ENCODE measurements at regions not wholly inside any gene's neighbourhood (a gene's known extent, or its start where the extent isn't known, plus 50 kb on each side); places are given as distances from the start of the nearest gene placed in this dataset.

- H3K9ac ChIP-seq = no peak overlapping the region
These were observed 1211.5 kb downstream of the PCDH17 start for GRCh38 chr13:58843071-58843470.

GRCh38 chr13:58843567-58843966 is 1212.0 kb downstream of the PCDH17 start:
- Histone ChIP-seq H2AFZ (no peak overlapping the region), H3K9ac (no peak overlapping the region), H3K4me3 (ENCODE audit: low read depth, low read length) (no peak overlapping the region), H3K27me3 (ENCODE audit: control insufficient read depth, insufficient read depth, low read length) (no peaks in the 10 kb centered on the region), H3K4me2 (ENCODE audit: low read length) (no peak overlapping the region), H3K9me3 (ENCODE audit: control insufficient read depth, low read length) (no peaks in the 10 kb centered on the region), H3K79me2 (no peaks in the 10 kb centered on the region), H3K4me1 (no peaks in the 10 kb centered on the region), H3K27ac (no peak overlapping the region), H3K36me3 (ENCODE audit: control insufficient read depth, insufficient read depth, low read length) (no peaks in the 10 kb centered on the region)
- TF ChIP-seq CTCF (IDR thresholded peaks at IDR 0.05) = no peak

More at GRCh38 chr13:58843071-58843470, 1211.5 kb downstream of the PCDH17 start:
- no peaks in the 10 kb centered on the region for H3K36me3 ChIP-seq (ENCODE audit: control insufficient read depth, insufficient read depth, low read length)
- TF ChIP-seq CTCF (IDR thresholded peaks at IDR 0.05) = no peak
- H3K9me3 ChIP-seq (ENCODE audit: control insufficient read depth, low read length) = no peaks in the 10 kb centered on the region
- H3K4me3 ChIP-seq (ENCODE audit: low read depth, low read length) = no peak overlapping the region
- no peak overlapping the region for H3K27ac ChIP-seq
- H2AFZ ChIP-seq = no peak overlapping the region
- no peaks in the 10 kb centered on the region for H3K79me2 ChIP-seq
- H3K4me1 ChIP-seq = no peaks in the 10 kb centered on the region
- no peak overlapping the region for H3K4me2 ChIP-seq (ENCODE audit: low read length)
- H3K27me3 ChIP-seq (ENCODE audit: control insufficient read depth, insufficient read depth, low read length) = no peaks in the 10 kb centered on the region

- H3K9me3 ChIP-seq (ENCODE audit: control insufficient read depth, low read length) = no peaks in the 10 kb centered on the region
- no peak overlapping the region for H2AFZ ChIP-seq
- no peaks in the 10 kb centered on the region for H3K36me3 ChIP-seq (ENCODE audit: control insufficient read depth, insufficient read depth, low read length)
- H3K27ac ChIP-seq = no peak overlapping the region
- H3K4me3 ChIP-seq (ENCODE audit: low read depth, low read length) = no peak overlapping the region
- no peaks in the 10 kb centered on the region for H3K27me3 ChIP-seq (ENCODE audit: control insufficient read depth, insufficient read depth, low read length)
- H3K4me2 ChIP-seq (ENCODE audit: low read length) = no peak overlapping the region
- no peaks in the 10 kb centered on the region for H3K79me2 ChIP-seq
- no peak overlapping the region for H3K9ac ChIP-seq
- TF ChIP-seq CTCF (IDR thresholded peaks at IDR 0.05) = no peak
- H3K4me1 ChIP-seq = no peaks in the 10 kb centered on the region
These were observed 1218.6 kb downstream of the PCDH17 start for GRCh38 chr13:58850161-58850560.

GRCh38 chr13:58852076-58852475 is 1220.5 kb downstream of the PCDH17 start:
- TF ChIP-seq CTCF (IDR thresholded peaks at IDR 0.05) = no peak
- Histone ChIP-seq H3K4me2 (ENCODE audit: low read length) (no peak overlapping the region), H3K36me3 (ENCODE audit: control insufficient read depth, insufficient read depth, low read length) (no peaks in the 10 kb centered on the region), H3K27me3 (ENCODE audit: control insufficient read depth, insufficient read depth, low read length) (no peaks in the 10 kb centered on the region), H2AFZ (no peak overlapping the region), H3K4me1 (no peaks in the 10 kb centered on the region), H3K27ac (no peak overlapping the region), H3K4me3 (ENCODE audit: low read depth, low read length) (no peak overlapping the region), H3K79me2 (no peaks in the 10 kb centered on the region), H3K9me3 (ENCODE audit: control insufficient read depth, low read length) (no peaks in the 10 kb centered on the region), H3K9ac (no peak overlapping the region)

GRCh38 chr13:58855283-58855682 is 1223.7 kb downstream of the PCDH17 start:
- H2AFZ ChIP-seq = no peak overlapping the region
- no peaks in the 10 kb centered on the region for H3K27me3 ChIP-seq (ENCODE audit: control insufficient read depth, insufficient read depth, low read length)
- no peaks in the 10 kb centered on the region for H3K4me1 ChIP-seq
- H3K4me2 ChIP-seq (ENCODE audit: low read length) = no peak overlapping the region
- no peak for TF ChIP-seq CTCF (IDR thresholded peaks at IDR 0.05)
- no peaks in the 10 kb centered on the region for H3K79me2 ChIP-seq
- no peaks in the 10 kb centered on the region for H3K9me3 ChIP-seq (ENCODE audit: control insufficient read depth, low read length)
- H3K36me3 ChIP-seq (ENCODE audit: control insufficient read depth, insufficient read depth, low read length) = no peaks in the 10 kb centered on the region
- no peak overlapping the region for H3K4me3 ChIP-seq (ENCODE audit: low read depth, low read length)
- no peak overlapping the region for H3K9ac ChIP-seq
- no peak overlapping the region for H3K27ac ChIP-seq
